H54 (cell line): ENCODE measurements at regions not wholly inside any gene's neighbourhood (a gene's known extent, or its start where the extent isn't known, plus 50 kb on each side); places are given as distances from the start of the nearest gene placed in this dataset.
"Not testable (repeated sequence)": the region's sequence is repeated elsewhere in the genome, so short reads cannot be mapped to it uniquely, and the experiment has no call there.

Experiments
- DNase-seq: peaks from one replicate; pipeline ENCODE4 v3.0.0; 2011; ENCODE audit warnings: low spot score, mixed read lengths; ENCODE audit not compliant: insufficient read length
- FAIRE-seq: peaks from 3 replicates; lab custom pipeline; 2011; peaks lifted over from hg19 to GRCh38; lab: Jason Lieb, UNC
- POLR2A ChIP-seq: IDR thresholded peaks from 2 replicates; pipeline ENCODE4 v1.6.1; 2011; ENCODE audit warnings: low read depth, mild to moderate bottlenecking, low read length

DNA sequence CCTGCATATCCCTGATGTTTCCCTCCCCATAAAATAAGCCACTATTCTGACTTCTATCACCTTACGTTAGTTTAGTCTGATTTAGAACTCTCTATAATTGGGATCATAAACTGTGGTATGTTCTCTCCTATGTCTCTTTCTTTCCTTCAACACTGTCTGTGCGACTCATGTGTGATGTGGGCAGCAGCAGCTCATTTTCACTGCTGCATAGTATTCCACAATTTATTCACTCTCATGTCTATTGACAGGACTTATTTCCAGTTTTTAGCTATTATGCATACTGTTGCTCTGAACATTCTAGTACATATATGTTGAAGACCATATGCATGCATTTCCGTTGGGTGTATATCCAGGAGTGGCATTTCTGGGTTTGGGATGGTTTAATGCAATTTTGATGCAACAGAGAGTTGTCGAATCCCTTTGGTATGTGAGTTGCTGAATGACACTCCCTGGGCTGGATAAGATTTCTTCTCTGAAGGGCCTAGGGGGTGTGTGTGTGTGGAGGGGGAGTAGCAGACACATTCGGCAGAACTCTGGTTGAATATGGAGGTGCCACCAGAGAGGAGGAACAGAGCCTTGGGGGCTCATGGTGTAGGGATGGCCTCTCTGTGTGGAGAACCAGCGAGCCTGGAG lies 87.8 kb upstream of the PCBD1 start:
- TF ChIP-seq POLR2A, result no peak
- FAIRE-seq (no peak), DNase-seq (no peak)

DNA sequence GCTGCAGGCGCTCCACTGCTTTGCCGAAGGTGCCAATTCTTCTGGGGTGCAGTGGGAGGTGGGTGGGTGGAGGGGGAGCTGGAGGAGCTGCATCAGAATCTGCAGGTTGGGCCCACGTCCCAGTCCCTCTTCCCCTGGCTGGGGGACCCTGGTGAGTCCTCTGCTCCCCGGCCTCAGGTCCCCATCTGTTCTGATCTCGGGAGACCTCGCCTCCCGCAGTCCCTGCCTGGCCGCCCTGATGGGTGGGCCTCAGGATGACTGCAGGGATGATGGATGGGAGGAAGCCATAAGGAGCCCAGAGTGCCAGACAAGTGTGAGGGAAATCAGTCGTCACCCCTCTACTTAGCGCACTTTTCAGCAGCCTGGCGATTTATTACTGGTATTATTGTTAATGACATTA lies 89.3 kb upstream of the PCBD1 start:
- TF ChIP-seq POLR2A, result no peak
- FAIRE-seq (no peak), DNase-seq (no peak)

DNA sequence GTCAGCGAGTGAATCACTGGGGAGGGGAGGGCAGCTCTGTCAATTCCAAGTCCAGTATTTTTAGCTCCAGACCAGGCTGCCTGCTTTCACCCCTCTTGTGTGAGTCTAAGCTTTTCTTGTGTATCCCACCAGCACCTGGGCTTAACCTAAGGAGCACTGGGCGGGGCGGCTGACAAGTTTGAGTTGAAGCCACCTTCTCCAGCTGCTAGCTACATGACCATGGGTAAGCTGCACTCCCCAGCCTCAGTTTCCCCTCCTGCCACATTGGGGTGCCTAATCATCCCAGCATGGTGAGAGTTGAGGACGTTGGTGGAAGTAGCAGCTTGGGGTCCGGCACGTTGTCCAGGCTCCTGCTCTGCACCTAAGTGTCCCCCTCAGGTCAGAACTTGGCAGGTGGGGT lies 89.8 kb upstream of the PCBD1 start:
- TF ChIP-seq POLR2A, result no peak
- FAIRE-seq (no peak), DNase-seq (no peak)

DNA sequence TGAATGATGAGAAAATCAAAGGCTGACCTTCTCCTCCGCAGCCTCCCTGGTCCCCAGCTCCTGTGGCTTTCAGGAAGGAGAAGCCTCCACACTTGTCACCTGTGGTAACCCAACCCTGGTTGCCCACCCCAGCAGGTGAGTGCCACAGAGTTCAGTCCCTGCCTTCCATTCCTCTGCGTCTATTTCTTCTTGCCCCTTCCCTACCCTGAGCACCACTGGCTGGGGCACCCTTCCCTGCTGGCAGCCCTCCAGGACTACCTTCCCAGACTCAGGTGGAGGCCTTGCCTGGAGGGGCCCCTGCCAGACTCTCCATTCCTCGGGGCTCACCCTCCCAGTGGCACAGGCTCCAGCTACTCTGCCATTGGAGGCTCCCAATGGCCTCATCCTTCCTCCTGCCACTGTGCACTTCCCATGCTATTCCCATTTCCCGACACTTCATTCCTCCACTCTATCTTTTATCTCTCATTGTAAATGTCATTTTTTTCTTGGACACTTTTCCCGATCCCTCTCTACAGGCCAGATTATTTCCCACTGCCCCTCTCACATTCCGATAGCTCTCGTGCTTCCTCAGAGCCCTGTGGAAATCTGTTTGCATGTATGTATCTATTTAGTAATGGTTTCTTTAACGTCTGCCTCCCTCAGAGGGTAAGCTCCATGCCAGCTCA lies 90.6 kb upstream of the PCBD1 start:
- TF ChIP-seq POLR2A, result no peak
- FAIRE-seq (no peak), DNase-seq (no peak)

DNA sequence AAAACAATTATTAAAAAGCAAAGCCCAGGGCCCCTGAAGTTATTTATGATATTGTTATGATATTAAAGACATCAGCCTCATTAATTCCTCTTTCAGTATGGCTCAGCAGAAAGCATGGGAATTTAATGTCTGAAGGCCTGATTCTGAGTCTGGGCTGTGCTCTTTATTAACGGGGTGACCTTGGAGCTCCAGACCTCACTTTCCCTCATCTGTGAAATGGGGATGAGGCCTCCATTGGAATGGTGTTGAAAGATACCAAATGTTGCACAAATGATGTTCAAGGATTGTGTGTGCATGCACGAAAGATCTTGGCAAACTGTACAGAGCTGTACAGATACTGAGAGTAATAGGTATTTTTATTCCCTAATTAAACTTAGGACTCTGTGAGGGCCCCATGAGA lies 92.3 kb upstream of the PCBD1 start:
- no peak for FAIRE-seq
- TF ChIP-seq POLR2A, result no peak
- no peak for DNase-seq

DNA sequence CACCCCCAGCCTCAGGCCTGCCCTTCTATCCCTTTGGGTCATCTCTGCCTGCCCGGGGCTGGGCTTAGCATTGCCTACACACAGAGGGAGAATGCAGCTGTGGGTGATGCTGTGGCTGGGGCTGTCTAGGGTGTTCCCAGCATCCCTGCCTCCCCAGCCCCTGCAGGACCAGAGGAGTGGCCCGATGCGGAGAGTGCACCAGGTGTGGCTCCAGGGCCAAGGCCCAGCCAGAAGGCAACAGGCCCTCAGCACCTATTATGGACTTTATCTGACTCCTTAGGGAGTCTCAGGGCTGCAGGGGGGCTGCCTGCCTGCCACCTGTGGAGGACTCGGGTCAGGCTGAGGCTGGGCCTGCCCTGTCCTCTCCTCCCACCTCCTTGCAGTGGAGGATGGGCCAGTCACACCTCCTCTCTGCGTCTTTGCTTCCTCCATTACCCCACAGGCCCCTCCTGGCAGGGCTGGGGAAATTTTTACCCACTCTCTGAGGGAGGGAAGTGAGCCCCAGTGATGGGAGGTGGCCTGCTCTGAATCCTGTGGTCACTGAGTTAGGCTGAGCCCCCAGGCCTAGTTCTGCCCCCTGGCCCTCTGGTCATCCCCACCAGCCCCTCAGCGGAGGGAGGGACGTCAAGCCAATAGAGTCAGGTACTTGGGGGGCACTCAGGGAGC lies 92.9 kb upstream of the PCBD1 start:
- FAIRE-seq (no peak), DNase-seq (no peak)
- TF ChIP-seq POLR2A, result no peak

DNA sequence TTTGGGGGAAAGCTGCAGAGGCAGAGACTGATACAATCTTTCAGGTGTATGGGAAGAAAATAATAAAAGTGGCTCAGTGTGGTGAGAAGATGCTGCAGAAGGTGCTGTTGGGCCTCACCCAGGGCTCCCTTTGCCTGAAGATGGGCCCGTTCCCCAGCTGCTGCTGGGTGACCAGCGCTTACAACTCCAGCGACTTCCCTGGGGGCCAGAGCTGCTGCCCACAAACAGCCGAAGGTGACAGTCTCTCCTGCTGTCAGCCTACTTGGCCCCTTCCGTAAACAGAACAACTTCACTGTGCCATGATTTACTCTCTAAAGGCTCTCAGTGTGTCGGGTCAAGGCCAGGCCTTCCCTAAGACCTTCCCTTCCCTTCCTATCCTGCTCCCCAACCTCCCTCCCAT lies 93.6 kb upstream of the PCBD1 start:
- DNase-seq, result no peak
- TF ChIP-seq POLR2A, result no peak
- FAIRE-seq, result no peak

DNA sequence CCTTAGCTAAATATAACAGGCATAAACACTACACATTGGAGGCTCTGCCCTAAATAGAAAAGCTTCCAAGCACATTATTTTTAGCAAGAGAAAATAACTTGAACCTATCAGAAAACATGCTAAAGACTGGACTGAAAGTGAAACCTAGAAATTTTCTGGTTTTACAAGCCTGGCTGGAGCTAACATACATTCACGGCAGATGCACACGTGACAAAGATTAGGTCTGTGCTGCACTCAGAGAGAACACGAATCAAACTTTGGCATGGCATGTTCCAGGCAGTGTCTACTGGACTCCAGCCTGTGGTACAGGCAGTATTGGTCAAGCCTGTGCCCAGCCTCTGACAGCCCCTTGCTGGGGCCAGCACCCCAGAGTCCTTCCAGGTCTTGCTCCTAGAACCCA lies 94.1 kb upstream of the PCBD1 start:
- DNase-seq (no peak), FAIRE-seq (no peak)
- no peak for TF ChIP-seq POLR2A

DNA sequence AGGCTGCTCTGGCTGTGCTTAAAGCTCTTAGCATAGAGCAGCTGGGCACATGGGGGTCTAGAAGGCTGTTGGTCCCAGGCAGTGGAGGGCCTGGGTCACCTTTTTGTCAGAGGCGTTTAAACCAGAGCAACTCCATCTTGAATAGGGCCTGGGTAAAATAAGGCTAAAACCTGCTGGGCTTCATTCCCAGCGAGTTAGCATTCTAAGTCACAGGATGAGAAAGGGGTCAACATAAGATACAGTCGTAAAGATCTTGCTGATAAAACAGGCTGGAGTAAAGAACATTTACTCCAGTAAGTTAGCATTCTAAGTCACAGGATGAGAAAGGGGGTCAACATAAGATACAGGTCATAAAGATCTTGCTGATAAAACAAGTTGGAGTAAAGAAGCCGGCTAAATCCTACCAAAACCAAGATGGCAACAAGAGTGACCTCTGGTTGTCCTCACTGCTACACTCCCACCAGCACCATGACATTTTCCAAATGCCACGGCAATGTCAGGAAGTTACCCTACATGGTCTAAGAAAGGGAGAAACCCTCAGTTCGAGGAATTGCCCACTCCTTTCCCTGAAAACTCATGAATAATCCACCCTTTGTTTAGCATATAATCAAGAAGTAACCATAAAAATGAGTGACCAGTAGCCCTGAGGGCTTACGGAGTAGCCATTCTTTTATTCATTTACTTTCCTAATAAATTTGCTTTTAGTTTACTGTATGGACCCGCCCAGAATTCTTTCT lies 96.8 kb upstream of the PCBD1 start:
- no peak for DNase-seq
- TF ChIP-seq POLR2A, result no peak
- FAIRE-seq, result no peak

DNA sequence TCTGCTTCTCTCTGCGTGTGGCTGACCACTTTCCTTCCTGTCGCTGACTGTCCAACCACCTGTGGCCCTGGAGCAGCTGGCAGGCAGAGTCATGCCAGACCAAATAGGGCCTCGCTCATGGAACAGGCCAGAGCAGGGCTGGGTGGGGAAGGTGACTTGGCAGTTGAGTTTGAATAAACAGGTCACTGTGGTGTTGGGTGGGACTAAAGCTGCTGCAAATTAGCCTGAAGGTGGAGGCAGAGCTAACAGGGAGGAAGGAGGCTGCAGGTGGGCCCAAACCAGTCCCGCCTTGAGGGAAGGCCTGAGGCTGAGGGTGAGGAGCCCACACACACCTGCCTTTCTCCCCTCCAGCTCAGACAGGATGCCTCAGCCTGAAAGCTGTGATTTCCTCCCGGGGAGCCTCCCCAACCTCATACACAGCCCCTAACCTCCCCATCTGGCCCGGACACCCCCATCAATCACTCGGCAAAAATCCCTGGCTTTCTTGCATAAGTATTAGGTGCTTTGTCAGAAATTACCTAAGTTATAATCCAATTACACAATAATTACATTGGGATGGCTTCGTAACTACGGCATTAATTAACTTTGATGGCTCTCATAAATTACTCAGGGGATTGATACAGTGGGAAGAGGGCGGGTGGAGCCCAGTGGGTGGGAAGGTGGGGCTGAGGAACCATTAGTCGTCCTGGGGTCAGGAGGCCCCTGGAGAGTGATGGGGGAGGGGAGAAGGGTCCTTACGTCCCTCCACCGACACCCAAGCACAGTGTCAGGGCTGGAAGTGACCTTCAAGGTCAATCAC lies 97.7 kb upstream of the PCBD1 start:
- TF ChIP-seq POLR2A, result no peak
- FAIRE-seq (no peak), DNase-seq (no peak)

DNA sequence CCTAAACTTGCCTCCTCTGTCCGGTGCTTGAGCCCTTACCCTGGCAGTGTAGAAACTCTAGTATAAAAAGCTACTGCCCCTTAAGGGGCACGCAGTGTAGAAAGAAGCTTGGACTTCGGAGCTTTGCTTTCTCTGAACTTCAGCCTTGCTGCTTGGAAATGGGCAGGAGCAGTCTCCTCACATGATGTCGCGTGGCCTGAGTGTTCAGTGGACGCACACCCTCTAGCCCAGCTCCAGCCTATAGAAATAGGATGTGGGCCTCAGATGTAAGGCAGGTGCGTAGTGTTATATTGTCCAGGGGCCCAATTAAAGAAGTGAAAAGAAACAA lies 98.2 kb upstream of the PCBD1 start:
- TF ChIP-seq POLR2A, result no peak
- DNase-seq (no peak), FAIRE-seq (no peak)

DNA sequence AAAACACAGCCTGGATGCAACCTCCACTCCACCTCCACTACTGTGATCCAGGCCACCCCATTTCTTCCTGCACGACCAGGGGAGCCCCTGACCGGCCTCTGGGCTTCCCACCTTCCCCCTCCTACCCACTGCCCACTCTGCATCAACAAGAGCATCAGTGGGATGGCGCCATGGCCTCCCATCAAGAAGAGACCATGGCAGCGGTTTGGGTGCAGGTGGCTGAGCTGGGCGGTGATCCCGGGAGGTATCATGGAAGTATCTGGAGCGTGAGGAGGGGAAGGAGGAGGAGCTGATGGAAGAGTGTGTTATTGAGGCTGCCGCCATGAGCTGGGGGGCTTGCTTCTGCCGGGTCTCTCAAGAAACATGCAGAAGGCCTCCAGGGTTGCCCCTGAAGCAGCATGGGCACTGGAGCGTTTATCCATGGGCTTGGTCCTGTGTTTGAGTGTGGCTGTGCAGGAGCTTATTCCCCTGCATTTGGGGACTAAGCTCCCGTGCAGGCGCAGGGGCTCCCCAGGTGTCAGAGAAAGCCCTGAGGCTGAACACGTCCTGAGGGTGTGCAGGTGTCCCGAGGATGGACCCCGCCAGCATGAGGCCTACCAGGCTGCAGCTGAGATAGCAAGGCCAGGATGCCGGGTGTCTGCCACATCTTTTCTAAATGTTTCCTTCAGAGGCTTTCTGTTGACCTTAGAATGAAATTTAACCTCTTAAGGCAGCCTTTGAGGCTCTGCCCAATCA lies 99.2 kb upstream of the PCBD1 start:
- FAIRE-seq (no peak), DNase-seq (no peak)
- no peak for TF ChIP-seq POLR2A

DNA sequence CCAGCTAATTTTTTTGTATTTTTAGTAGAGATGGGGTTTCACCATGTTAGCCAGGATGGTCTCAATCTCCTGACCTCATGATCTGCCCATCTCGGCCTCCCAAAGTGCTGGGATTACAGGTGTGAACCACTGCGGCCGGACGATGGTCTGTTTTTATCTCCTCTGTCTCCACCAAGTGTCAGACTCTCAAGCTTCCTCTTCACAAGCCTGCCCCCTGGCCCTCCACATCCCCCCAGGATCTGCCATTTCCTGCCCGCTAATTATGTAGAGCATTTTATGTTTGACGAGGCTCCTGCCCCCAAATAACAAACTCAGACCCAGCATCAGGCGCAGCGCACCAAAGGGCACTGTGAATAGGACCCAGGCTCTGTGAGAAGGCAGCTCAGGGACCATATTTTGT lies 101.8 kb upstream of the PCBD1 start:
- not testable (repeated sequence) for FAIRE-seq, DNase-seq
